ENCODE measurements at regions not wholly inside any gene's neighbourhood (a gene's known extent, or its start where the extent isn't known, plus 50 kb on each side); places are given as distances from the start of the nearest gene placed in this dataset.

DNA sequence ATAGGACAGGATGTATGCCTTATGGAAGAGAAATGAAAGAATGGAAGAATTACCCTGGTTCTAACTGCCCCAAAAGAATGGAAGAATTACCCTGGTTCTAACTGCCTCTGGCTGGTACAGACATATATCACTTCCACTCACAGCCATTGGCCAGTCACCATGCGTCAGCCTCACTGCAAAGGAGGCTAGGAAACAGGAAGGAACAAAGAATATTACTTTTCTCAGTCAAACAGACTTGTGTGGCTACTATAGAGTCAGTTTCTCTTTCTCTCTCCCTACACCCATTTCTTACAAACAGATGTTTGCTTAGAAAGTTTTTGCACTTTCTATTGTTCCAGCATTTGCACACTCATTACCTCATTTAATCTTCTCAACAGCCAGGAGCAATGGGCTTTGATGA lies 1111.1 kb upstream of the KLHL29 start:
- Histone ChIP-seq H3K4me1 (ENCODE audit: insufficient read depth, insufficient read length) (no peaks in the 10 kb centered on the region), H3K9me3 (ENCODE audit: insufficient read depth, low read length) (no peaks in the 10 kb centered on the region), H3K36me3 (ENCODE audit: insufficient read depth, insufficient read length, low read length) (no peaks in the 10 kb centered on the region), H3K9ac (ENCODE audit: insufficient read length, low read depth) (no peak overlapping the region), H3K27me3 (ENCODE audit: insufficient read depth, insufficient read length) (no peaks in the 10 kb centered on the region), H3K4me3 (ENCODE audit: insufficient read length, low read depth) (no peak overlapping the region)
- TF ChIP-seq SUZ12 (IDR thresholded peaks at IDR 0.05; ENCODE audit: extremely low read depth, insufficient read depth, insufficient read length) (no peak), YY1 (IDR thresholded peaks at IDR 0.05; ENCODE audit: insufficient read depth, insufficient read length) (no peak), ZNF274 (IDR thresholded peaks at IDR 0.05; ENCODE audit: low read depth, low read length) (no peak)
- no peak for DNase-seq (ENCODE audit: low read depth, low spot score)

DNA sequence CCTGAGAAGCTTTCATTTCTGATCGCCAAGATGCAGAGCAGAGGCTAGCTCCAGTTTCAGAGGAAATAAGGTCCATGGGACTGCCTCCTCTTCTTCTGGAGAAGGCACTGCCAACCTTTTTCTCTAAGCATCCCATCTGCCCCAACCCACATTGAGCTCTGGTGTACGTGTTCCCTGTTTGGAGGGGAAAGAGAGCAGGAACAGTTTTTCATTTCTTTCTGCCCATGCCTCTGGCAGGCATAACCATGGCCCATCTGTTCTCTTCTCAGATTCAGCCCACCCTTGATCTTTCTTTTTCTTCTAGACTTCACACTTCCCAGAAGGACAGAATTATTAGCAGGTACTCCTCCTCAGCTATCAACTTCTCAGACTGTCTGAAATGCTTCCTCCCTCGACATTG lies 1110.3 kb upstream of the KLHL29 start:
- Histone ChIP-seq H3K4me1 (ENCODE audit: insufficient read depth, insufficient read length) (no peaks in the 10 kb centered on the region), H3K4me3 (ENCODE audit: insufficient read length, low read depth) (no peak overlapping the region), H3K36me3 (ENCODE audit: insufficient read depth, insufficient read length, low read length) (no peaks in the 10 kb centered on the region), H3K27me3 (ENCODE audit: insufficient read depth, insufficient read length) (no peaks in the 10 kb centered on the region), H3K9ac (ENCODE audit: insufficient read length, low read depth) (no peak overlapping the region), H3K9me3 (ENCODE audit: insufficient read depth, low read length) (no peaks in the 10 kb centered on the region)
- no peak for DNase-seq (ENCODE audit: low read depth, low spot score)
- no peak for TF ChIP-seq SUZ12 (IDR thresholded peaks at IDR 0.05; ENCODE audit: extremely low read depth, insufficient read depth, insufficient read length)
- no peak for TF ChIP-seq ZNF274 (IDR thresholded peaks at IDR 0.05; ENCODE audit: low read depth, low read length)
- no peak for TF ChIP-seq YY1 (IDR thresholded peaks at IDR 0.05; ENCODE audit: insufficient read depth, insufficient read length)

DNA sequence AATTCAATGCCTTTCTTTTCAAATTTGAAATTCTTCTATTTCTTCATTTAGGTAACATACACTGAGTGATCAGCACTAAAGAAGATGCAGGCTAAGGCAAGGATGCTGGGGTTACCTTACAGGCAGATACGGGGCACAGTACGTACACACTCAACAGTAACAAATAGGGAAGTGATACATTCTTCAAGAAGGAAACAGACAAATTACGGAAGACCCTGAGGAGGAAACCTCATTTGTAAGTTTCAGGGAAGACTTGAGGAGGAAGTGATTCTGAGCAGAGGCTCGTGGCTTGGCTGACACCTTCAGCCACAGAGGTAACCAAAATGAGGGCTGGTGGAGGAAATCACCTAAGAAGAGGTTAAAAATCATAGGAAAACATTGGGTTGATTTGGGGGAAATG lies 1108.3 kb upstream of the KLHL29 start:
- TF ChIP-seq ZNF274 (IDR thresholded peaks at IDR 0.05; ENCODE audit: low read depth, low read length): no peak
- no peak for TF ChIP-seq SUZ12 (IDR thresholded peaks at IDR 0.05; ENCODE audit: extremely low read depth, insufficient read depth, insufficient read length)

GRCh38 chr2:22279541-22279940 lies 1105.4 kb upstream of the KLHL29 start:
- Histone ChIP-seq H3K27me3 (ENCODE audit: insufficient read depth, insufficient read length) (no peaks in the 10 kb centered on the region), H3K9me3 (ENCODE audit: insufficient read depth, low read length) (no peaks in the 10 kb centered on the region), H3K4me1 (ENCODE audit: insufficient read depth, insufficient read length) (no peaks in the 10 kb centered on the region), H3K36me3 (ENCODE audit: insufficient read depth, insufficient read length, low read length) (no peaks in the 10 kb centered on the region), H3K4me3 (ENCODE audit: insufficient read length, low read depth) (no peak overlapping the region), H3K9ac (ENCODE audit: insufficient read length, low read depth) (no peak overlapping the region)
- TF ChIP-seq ZNF274 (IDR thresholded peaks at IDR 0.05; ENCODE audit: low read depth, low read length) (no peak), YY1 (IDR thresholded peaks at IDR 0.05; ENCODE audit: insufficient read depth, insufficient read length) (no peak), SUZ12 (IDR thresholded peaks at IDR 0.05; ENCODE audit: extremely low read depth, insufficient read depth, insufficient read length) (no peak)
- no peak for DNase-seq (ENCODE audit: low read depth, low spot score)

More for the DNA sequence above, 1108.3 kb upstream of the KLHL29 start:
- Histone ChIP-seq H3K4me1 (ENCODE audit: insufficient read depth, insufficient read length) (no peaks in the 10 kb centered on the region), H3K27me3 (ENCODE audit: insufficient read depth, insufficient read length) (no peaks in the 10 kb centered on the region), H3K4me3 (ENCODE audit: insufficient read length, low read depth) (no peak overlapping the region), H3K9me3 (ENCODE audit: insufficient read depth, low read length) (no peaks in the 10 kb centered on the region), H3K36me3 (ENCODE audit: insufficient read depth, insufficient read length, low read length) (no peaks in the 10 kb centered on the region), H3K9ac (ENCODE audit: insufficient read length, low read depth) (no peak overlapping the region)
- no peak for DNase-seq (ENCODE audit: low read depth, low spot score)

DNA sequence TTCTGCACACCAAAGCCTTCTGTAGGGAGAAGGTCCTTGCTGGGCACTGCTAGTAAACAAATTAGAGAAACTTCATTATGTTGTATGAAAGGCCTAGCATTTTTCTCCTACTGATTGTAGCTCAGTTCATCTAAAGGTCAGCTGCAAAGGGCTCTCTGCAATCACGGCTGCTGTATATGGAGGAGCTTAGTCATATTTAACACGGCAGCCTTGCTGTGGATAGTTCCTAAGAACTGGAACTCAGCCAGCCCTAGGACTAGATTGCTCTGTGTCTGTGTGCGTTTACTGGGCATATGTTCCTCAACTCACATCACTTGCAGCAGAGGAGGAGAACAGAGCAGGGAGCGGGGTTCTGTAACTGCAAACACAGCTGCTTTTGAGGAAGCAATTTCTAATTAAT lies 1103.9 kb upstream of the KLHL29 start:
- H3K4me1 ChIP-seq (ENCODE audit: insufficient read depth, insufficient read length): no peaks in the 10 kb centered on the region
- no peak for DNase-seq (ENCODE audit: low read depth, low spot score)
- no peaks in the 10 kb centered on the region for H3K9me3 ChIP-seq (ENCODE audit: insufficient read depth, low read length)
- H3K4me3 ChIP-seq (ENCODE audit: insufficient read length, low read depth): no peak overlapping the region
- TF ChIP-seq SUZ12 (IDR thresholded peaks at IDR 0.05; ENCODE audit: extremely low read depth, insufficient read depth, insufficient read length) (no peak), YY1 (IDR thresholded peaks at IDR 0.05; ENCODE audit: insufficient read depth, insufficient read length) (no peak), ZNF274 (IDR thresholded peaks at IDR 0.05; ENCODE audit: low read depth, low read length) (no peak)
- no peaks in the 10 kb centered on the region for H3K36me3 ChIP-seq (ENCODE audit: insufficient read depth, insufficient read length, low read length)
- no peak overlapping the region for H3K9ac ChIP-seq (ENCODE audit: insufficient read length, low read depth)
- no peaks in the 10 kb centered on the region for H3K27me3 ChIP-seq (ENCODE audit: insufficient read depth, insufficient read length)

DNA sequence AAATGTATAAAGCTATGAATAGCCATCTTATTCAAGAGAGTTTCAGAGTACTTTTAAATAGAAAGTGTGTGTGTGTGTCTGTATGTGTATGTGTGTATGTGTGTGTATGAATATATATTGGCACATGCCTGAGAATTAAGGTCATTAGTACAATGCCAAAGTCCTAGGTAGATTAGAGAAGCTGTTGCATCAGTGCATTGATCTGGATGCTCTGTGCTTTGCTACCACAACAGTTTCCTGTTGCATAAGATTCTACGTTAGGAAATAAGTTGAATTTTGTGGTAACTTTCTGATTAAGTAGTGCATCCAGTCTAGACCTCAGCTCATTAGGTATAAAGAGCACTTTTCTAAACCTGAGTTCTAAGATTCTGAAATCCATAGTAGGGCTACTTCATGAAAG lies 1102.8 kb upstream of the KLHL29 start:
- Histone ChIP-seq H3K9me3 (ENCODE audit: insufficient read depth, low read length) (no peaks in the 10 kb centered on the region), H3K4me3 (ENCODE audit: insufficient read length, low read depth) (no peak overlapping the region), H3K36me3 (ENCODE audit: insufficient read depth, insufficient read length, low read length) (no peaks in the 10 kb centered on the region), H3K9ac (ENCODE audit: insufficient read length, low read depth) (no peak overlapping the region), H3K27me3 (ENCODE audit: insufficient read depth, insufficient read length) (no peaks in the 10 kb centered on the region), H3K4me1 (ENCODE audit: insufficient read depth, insufficient read length) (no peaks in the 10 kb centered on the region)
- TF ChIP-seq SUZ12 (IDR thresholded peaks at IDR 0.05; ENCODE audit: extremely low read depth, insufficient read depth, insufficient read length) (no peak), ZNF274 (IDR thresholded peaks at IDR 0.05; ENCODE audit: low read depth, low read length) (no peak), YY1 (IDR thresholded peaks at IDR 0.05; ENCODE audit: insufficient read depth, insufficient read length) (no peak)
- DNase-seq (ENCODE audit: low read depth, low spot score): no peak

DNA sequence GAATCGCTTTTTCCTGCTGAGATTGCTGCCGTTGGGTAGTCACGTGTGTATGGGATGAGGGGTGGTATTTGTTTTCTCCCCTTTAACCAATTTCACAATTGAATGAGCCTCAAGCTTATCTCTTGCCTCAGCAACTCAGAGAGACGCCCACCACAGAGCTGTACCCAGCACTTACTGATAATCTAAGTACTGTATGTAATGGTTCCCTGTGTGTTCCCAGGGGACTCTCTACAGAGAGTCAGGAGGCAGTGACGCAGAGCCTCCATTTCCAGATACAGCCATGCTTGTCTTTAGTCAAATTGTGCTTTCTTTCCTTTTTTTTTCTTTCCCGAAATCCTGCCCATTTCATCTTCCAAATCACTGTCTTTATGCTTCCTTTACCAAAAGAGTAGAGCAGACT lies 1102.1 kb upstream of the KLHL29 start:
- no peak overlapping the region for H3K4me3 ChIP-seq (ENCODE audit: insufficient read length, low read depth)
- DNase-seq (ENCODE audit: low read depth, low spot score): no peak
- no peaks in the 10 kb centered on the region for H3K9me3 ChIP-seq (ENCODE audit: insufficient read depth, low read length)
- H3K4me1 ChIP-seq (ENCODE audit: insufficient read depth, insufficient read length): no peaks in the 10 kb centered on the region
- TF ChIP-seq YY1 (IDR thresholded peaks at IDR 0.05; ENCODE audit: insufficient read depth, insufficient read length) (no peak), ZNF274 (IDR thresholded peaks at IDR 0.05; ENCODE audit: low read depth, low read length) (no peak), SUZ12 (IDR thresholded peaks at IDR 0.05; ENCODE audit: extremely low read depth, insufficient read depth, insufficient read length) (no peak)
- H3K36me3 ChIP-seq (ENCODE audit: insufficient read depth, insufficient read length, low read length): no peaks in the 10 kb centered on the region
- no peak overlapping the region for H3K9ac ChIP-seq (ENCODE audit: insufficient read length, low read depth)
- no peaks in the 10 kb centered on the region for H3K27me3 ChIP-seq (ENCODE audit: insufficient read depth, insufficient read length)

DNA sequence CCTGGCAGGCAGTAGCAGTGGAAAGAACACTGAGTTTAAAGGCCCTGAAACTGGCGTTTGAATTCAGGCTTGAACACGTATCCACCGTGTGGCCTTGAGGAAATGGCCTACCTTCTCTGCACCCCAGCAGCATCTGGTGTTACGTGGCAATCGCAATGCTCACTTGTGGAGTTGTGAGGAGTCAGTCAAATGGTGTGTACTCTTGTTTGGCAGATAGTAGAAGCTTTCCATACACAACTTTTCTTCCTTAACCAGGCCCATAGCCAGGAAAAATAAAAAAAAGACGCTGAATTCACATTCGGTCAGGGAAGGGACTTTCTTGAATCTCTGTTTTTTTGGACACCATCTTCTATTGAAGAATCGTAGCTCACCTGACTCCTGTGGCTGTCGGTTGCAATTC lies 1101.5 kb upstream of the KLHL29 start:
- no peaks in the 10 kb centered on the region for H3K27me3 ChIP-seq (ENCODE audit: insufficient read depth, insufficient read length)
- TF ChIP-seq YY1 (IDR thresholded peaks at IDR 0.05; ENCODE audit: insufficient read depth, insufficient read length): no peak
- no peak for TF ChIP-seq SUZ12 (IDR thresholded peaks at IDR 0.05; ENCODE audit: extremely low read depth, insufficient read depth, insufficient read length)
- TF ChIP-seq ZNF274 (IDR thresholded peaks at IDR 0.05; ENCODE audit: low read depth, low read length): no peak
- no peak overlapping the region for H3K4me3 ChIP-seq (ENCODE audit: insufficient read length, low read depth)
- H3K9ac ChIP-seq (ENCODE audit: insufficient read length, low read depth): no peak overlapping the region
- H3K4me1 ChIP-seq (ENCODE audit: insufficient read depth, insufficient read length): no peaks in the 10 kb centered on the region
- no peak for DNase-seq (ENCODE audit: low read depth, low spot score)
- no peaks in the 10 kb centered on the region for H3K9me3 ChIP-seq (ENCODE audit: insufficient read depth, low read length)
- no peaks in the 10 kb centered on the region for H3K36me3 ChIP-seq (ENCODE audit: insufficient read depth, insufficient read length, low read length)
